ENCODE measurements at regions not wholly inside any gene's neighbourhood (a gene's known extent, or its start where the extent isn't known, plus 50 kb on each side); places are given as distances from the start of the nearest gene placed in this dataset.

- Histone ChIP-seq H3K4me2 (replicated peaks; ENCODE audit: low read depth, low read length, poor library complexity, severe bottlenecking) (no peak overlapping the region), H3K36me3 (replicated peaks in 1 of 2; ENCODE audit: control extremely low read depth in 1 of 2, control insufficient read depth in 1 of 2, extremely low read depth in 1 of 2, insufficient read depth in 2 of 2, low read length in 1 of 2) (no peaks in the 10 kb centered on the region), H3K4me3 (ENCODE audit: control extremely low read depth in 1 of 5, extremely low read depth in 1 of 5, insufficient read depth in 1 of 5, low read depth in 2 of 5, low read length in 4 of 5) (no peak overlapping the region), H3K4me1 (ENCODE audit: control insufficient read depth in 2 of 2, insufficient read depth in 2 of 2, low read length in 2 of 2) (no peaks in the 10 kb centered on the region), H3K9me3 (ENCODE audit: control extremely low read depth in 1 of 3, control insufficient read depth in 2 of 3, insufficient read depth in 1 of 3, low read length in 2 of 3) (no peaks in the 10 kb centered on the region), H3K27me3 (replicated peaks in 1 of 4; ENCODE audit: control extremely low read depth in 1 of 4, control insufficient read depth in 3 of 4, insufficient read depth in 4 of 4, low read length in 3 of 4) (no peaks in the 10 kb centered on the region), H3K27ac (ENCODE audit: low read length in 2 of 2) (no peak overlapping the region), H2AFZ (ENCODE audit: insufficient read depth, low read depth, low read length, poor library complexity, severe bottlenecking) (no peak overlapping the region), H3K9ac (ENCODE audit: low read length) (no peak overlapping the region), H3K79me2 (ENCODE audit: control insufficient read depth, insufficient read depth, low read length) (no peaks in the 10 kb centered on the region), H4K20me1 (ENCODE audit: control insufficient read depth, insufficient read depth, low read length, poor library complexity, severe bottlenecking) (no peaks in the 10 kb centered on the region)
- Mint-ChIP-seq H3K27me3 (no peaks in the 10 kb centered on the region), H3K4me1 (no peaks in the 10 kb centered on the region), H3K9me3 (ENCODE audit: insufficient read depth) (no peaks in the 10 kb centered on the region), H3K27ac (no peak overlapping the region), H3K4me3 (no peak overlapping the region)
- 70% methylated on average over 1 of the region's 1 CpG for WGBS (ENCODE audit: insufficient coverage)
- ATAC-seq (ENCODE audit: low read depth) (no peak), DNase-seq (no peak)
- ChIA-PET POLR2A (no interaction called here), CTCF (no interaction called here)
- TF ChIP-seq CTCF (IDR thresholded peaks at IDR 0.05) (no peak), EZH2 (IDR thresholded peaks at IDR 0.05; ENCODE audit: borderline replicate concordance, insufficient read depth, low read depth, low read length, poor library complexity, severe bottlenecking) (no peak)
- intact Hi-C loops (cut with micrococcal nuclease) = no loop called here
Observed at GRCh38 chr2:199197448-199197847, 260.3 kb downstream of the SATB2 start.

- no peaks in the 10 kb centered on the region for H3K9me3 ChIP-seq (ENCODE audit: control extremely low read depth in 1 of 3, control insufficient read depth in 2 of 3, insufficient read depth in 1 of 3, low read length in 2 of 3)
- TF ChIP-seq EZH2 (IDR thresholded peaks at IDR 0.05; ENCODE audit: borderline replicate concordance, insufficient read depth, low read depth, low read length, poor library complexity, severe bottlenecking) = no peak
- no peak for TF ChIP-seq CTCF (IDR thresholded peaks at IDR 0.05)
- 63% methylated on average over 1 of the region's 3 CpGs for WGBS (ENCODE audit: insufficient coverage)
- H4K20me1 ChIP-seq (ENCODE audit: control insufficient read depth, insufficient read depth, low read length, poor library complexity, severe bottlenecking) = no peaks in the 10 kb centered on the region
- H3K4me3 Mint-ChIP-seq = no peak overlapping the region
- POLR2A ChIA-PET = no interaction called here
- no peak for DNase-seq
- H3K36me3 ChIP-seq (replicated peaks in 1 of 2; ENCODE audit: control extremely low read depth in 1 of 2, control insufficient read depth in 1 of 2, extremely low read depth in 1 of 2, insufficient read depth in 2 of 2, low read length in 1 of 2) = no peaks in the 10 kb centered on the region
- no peaks in the 10 kb centered on the region for H3K4me1 Mint-ChIP-seq
- no peak overlapping the region for H3K9ac ChIP-seq (ENCODE audit: low read length)
- no peak overlapping the region for H3K27ac ChIP-seq (ENCODE audit: low read length in 2 of 2)
- H3K9me3 Mint-ChIP-seq (ENCODE audit: insufficient read depth) = no peaks in the 10 kb centered on the region
- H2AFZ ChIP-seq (ENCODE audit: insufficient read depth, low read depth, low read length, poor library complexity, severe bottlenecking) = no peak overlapping the region
- no peaks in the 10 kb centered on the region for H3K4me1 ChIP-seq (ENCODE audit: control insufficient read depth in 2 of 2, insufficient read depth in 2 of 2, low read length in 2 of 2)
- H3K27me3 ChIP-seq (replicated peaks in 1 of 4; ENCODE audit: control extremely low read depth in 1 of 4, control insufficient read depth in 3 of 4, insufficient read depth in 4 of 4, low read length in 3 of 4) = no peaks in the 10 kb centered on the region
- no peak overlapping the region for H3K4me3 ChIP-seq (ENCODE audit: control extremely low read depth in 1 of 5, extremely low read depth in 1 of 5, insufficient read depth in 1 of 5, low read depth in 2 of 5, low read length in 4 of 5)
- no peaks in the 10 kb centered on the region for H3K79me2 ChIP-seq (ENCODE audit: control insufficient read depth, insufficient read depth, low read length)
- H3K4me2 ChIP-seq (replicated peaks; ENCODE audit: low read depth, low read length, poor library complexity, severe bottlenecking) = no peak overlapping the region
- no peaks in the 10 kb centered on the region for H3K27me3 Mint-ChIP-seq
- intact Hi-C loops (cut with micrococcal nuclease) = no loop called here
- CTCF ChIA-PET = no interaction called here
- no peak overlapping the region for H3K27ac Mint-ChIP-seq
- no peak for ATAC-seq (ENCODE audit: low read depth)
Observed at GRCh38 chr2:199196686-199197085, 261.1 kb downstream of the SATB2 start.
